Activated CD8-positive, alpha-beta memory T cell treated with anti-CD3 and anti-CD28 coated beads for 4 hours (primary cell): ENCODE measurements at regions not wholly inside any gene's neighbourhood (a gene's known extent, or its start where the extent isn't known, plus 50 kb on each side); places are given as distances from the start of the nearest gene placed in this dataset.

Experiments used
- DNase-seq, 2 donors: peaks; one replicate each; pipeline ENCODE4 v3.0.0-alpha.2; 2020; ENCODE audit warnings: low read depth in 2 of 2

- DNase-seq, result no peak
These were observed 206.7 kb upstream of the JARID2 start for GRCh38 chr6:15039136-15039535.

GRCh38 chr6:15042938-15043337 is 202.9 kb upstream of the JARID2 start:
- DNase-seq, result no peak

- no peak for DNase-seq
These were observed 201.6 kb upstream of the JARID2 start for GRCh38 chr6:15044146-15044882.

GRCh38 chr6:15044948-15045347 is 200.9 kb upstream of the JARID2 start:
- no peak for DNase-seq

- no peak for DNase-seq
These were observed 199.1 kb upstream of the JARID2 start for GRCh38 chr6:15046751-15047150.

GRCh38 chr6:15048367-15048766 is 197.5 kb upstream of the JARID2 start:
- no peak for DNase-seq

GRCh38 chr6:15058200-15059061 is 187.4 kb upstream of the JARID2 start:
- no peak for DNase-seq

GRCh38 chr6:15061180-15061641 is 184.7 kb upstream of the JARID2 start:
- DNase-seq, result no peak

GRCh38 chr6:15061908-15062515 is 183.9 kb upstream of the JARID2 start:
- no peak for DNase-seq

- DNase-seq, result no peak
These were observed 183.2 kb upstream of the JARID2 start for GRCh38 chr6:15062516-15063252.

- DNase-seq, result no peak
These were observed 182.5 kb upstream of the JARID2 start for GRCh38 chr6:15063253-15063853.

- DNase-seq, result no peak
These were observed 180.4 kb upstream of the JARID2 start for GRCh38 chr6:15065261-15065989.

- DNase-seq, result no peak
These were observed 179.6 kb upstream of the JARID2 start for GRCh38 chr6:15066089-15066758.

GRCh38 chr6:15073344-15073789 is 172.5 kb upstream of the JARID2 start:
- DNase-seq, result no peak

- no peak for DNase-seq
These were observed 171.9 kb upstream of the JARID2 start for GRCh38 chr6:15073883-15074465.

GRCh38 chr6:15074806-15075205 is 171.1 kb upstream of the JARID2 start:
- no peak for DNase-seq

- no peak for DNase-seq
These were observed 169.3 kb upstream of the JARID2 start for GRCh38 chr6:15076565-15076964.

- DNase-seq, result no peak
These were observed 168.9 kb upstream of the JARID2 start for GRCh38 chr6:15077006-15077405.

GRCh38 chr6:15077961-15078360 is 167.9 kb upstream of the JARID2 start:
- no peak for DNase-seq
